Colon (tissue), 2 donors: ENCODE measurements at regions not wholly inside any gene's neighbourhood (a gene's known extent, or its start where the extent isn't known, plus 50 kb on each side); places are given as distances from the start of the nearest gene placed in this dataset.

Source experiments
- FAIRE-seq: peaks from 2 replicates; lab custom pipeline; 2012; peaks lifted over from hg19 to GRCh38; lab: Jason Lieb, UNC
- donor health status: control.
- donor health status: control.

GRCh38 chr18:54532222-54532621 is 58.8 kb upstream of the DYNAP start:
- FAIRE-seq: no peak

- FAIRE-seq: no peak
Observed at GRCh38 chr18:54532962-54533361, 58.1 kb upstream of the DYNAP start.
